Stimulated activated CD4-positive, alpha-beta T cell treated with anti-CD3 and anti-CD28 coated beads, TNF-alpha, amount 100 ng/mL, for 24 hours (primary cell): ENCODE measurements at regions not wholly inside any gene's neighbourhood (a gene's known extent, or its start where the extent isn't known, plus 50 kb on each side); places are given as distances from the start of the nearest gene placed in this dataset.
A peak's percentile ranks its signal among the peaks of the same experiment; 100 is the strongest.
"Not testable (repeated sequence)": the region's sequence is repeated elsewhere in the genome, so short reads cannot be mapped to it uniquely, and the experiment has no call there.

ENCODE experiments used
- DNase-seq, 3 experiments: peaks; one replicate each; pipeline ENCODE4 v3.0.0-alpha.2; 2020; ENCODE audit warnings: low read depth in 3 of 3

- no peak for DNase-seq
Observed at GRCh38 chr2:136715146-136715545, 50.2 kb upstream of the THSD7B start.

GRCh38 chr2:136714452-136714951 lies 50.8 kb upstream of the THSD7B start:
- DNase-seq, result no peak

- no peak for DNase-seq
Observed at GRCh38 chr2:136713739-136714138, 51.6 kb upstream of the THSD7B start.

- no peak for DNase-seq
Observed at GRCh38 chr2:136705336-136705735, 60.0 kb upstream of the THSD7B start.

- DNase-seq, result no peak
Observed at GRCh38 chr2:136703214-136703613, 62.1 kb upstream of the THSD7B start.

- DNase-seq, result no peak
Observed at GRCh38 chr2:136696438-136696837, 68.9 kb upstream of the THSD7B start.

GRCh38 chr2:136693966-136694365 lies 71.4 kb upstream of the THSD7B start:
- DNase-seq, result no peak

GRCh38 chr2:136680079-136680478 lies 85.3 kb upstream of the THSD7B start:
- not testable (repeated sequence) for DNase-seq

- DNase-seq, result no peak
Observed at GRCh38 chr2:136665736-136666135, 99.6 kb upstream of the THSD7B start.

GRCh38 chr2:136664713-136665405 lies 100.5 kb upstream of the THSD7B start:
- DNase-seq, result no peak

GRCh38 chr2:136658201-136658600 lies 107.1 kb upstream of the THSD7B start:
- no peak for DNase-seq

- DNase-seq, result no peak
Observed at GRCh38 chr2:136653861-136654260, 111.5 kb upstream of the THSD7B start.

- no peak for DNase-seq
Observed at GRCh38 chr2:136651456-136652010, 113.8 kb upstream of the THSD7B start.

GRCh38 chr2:136647039-136647438 lies 118.3 kb upstream of the THSD7B start:
- no peak for DNase-seq

- DNase-seq, result no peak
Observed at GRCh38 chr2:136645236-136645828, 120.0 kb upstream of the THSD7B start.

GRCh38 chr2:136639651-136640050 lies 125.7 kb upstream of the THSD7B start:
- DNase-seq, result no peak

- no peak for DNase-seq
Observed at GRCh38 chr2:136638193-136638592, 127.2 kb upstream of the THSD7B start.

- no peak for DNase-seq
Observed at GRCh38 chr2:136637402-136637801, 127.9 kb upstream of the THSD7B start.

GRCh38 chr2:136628490-136628889 lies 136.9 kb upstream of the THSD7B start:
- DNase-seq, result no peak

- DNase-seq, result no peak
Observed at GRCh38 chr2:136613096-136613495, 152.2 kb upstream of the THSD7B start.

GRCh38 chr2:136612079-136612478 lies 153.3 kb upstream of the THSD7B start:
- DNase-seq, result no peak

- DNase-seq, result no peak
Observed at GRCh38 chr2:136611451-136611850, 153.9 kb upstream of the THSD7B start.

- peak in 1 of 3 experiments; percentile 0 for DNase-seq
Observed at GRCh38 chr2:136582628-136583205, 182.6 kb upstream of the THSD7B start.
